Lung (tissue), 11 donors: ENCODE measurements at regions not wholly inside any gene's neighbourhood (a gene's known extent, or its start where the extent isn't known, plus 50 kb on each side); places are given as distances from the start of the nearest gene placed in this dataset.

ENCODE experiments used
- ATAC-seq: fragments of 200-7000 bp; cut with Tn5 transposase; one replicate; pipeline ENCODE4 v1.9.1; 2020; ENCODE audit warnings: moderate number of reproducible peaks; ENCODE audit not compliant: insufficient read depth, low FRiP score
- DNase-seq, 3 donors: peaks; one replicate each; pipeline ENCODE4 v3.0.0-alpha.2; 2013 to 2017
- H3K27ac ChIP-seq, 2 donors: one replicate each; pipeline ENCODE4 v1.5.1; 2013; ENCODE audit warnings: mild to moderate bottlenecking in 2 of 2, moderate library complexity in 2 of 2, control low read depth in 1 of 2, inconsistent platforms in 1 of 2, low read depth in 1 of 2, low read length in 1 of 2
- H3K27me3 ChIP-seq, 3 donors: one replicate each; pipeline ENCODE4 v1.5.1; 2013; ENCODE audit warnings: low read length in 2 of 3; ENCODE audit not compliant: control insufficient read depth in 3 of 3, insufficient read depth in 3 of 3
- H3K36me3 ChIP-seq, 4 donors: one replicate each; pipeline ENCODE4 v1.5.1; 2013; ENCODE audit warnings: low read length in 4 of 4, mild to moderate bottlenecking in 1 of 4, moderate library complexity in 1 of 4; ENCODE audit not compliant: control insufficient read depth in 4 of 4, insufficient read depth in 4 of 4
- H3K4me1 ChIP-seq, 5 donors: one replicate each; pipeline ENCODE4 v1.5.1; 2013; ENCODE audit warnings: low read length in 5 of 5, mild to moderate bottlenecking in 2 of 5, moderate library complexity in 1 of 5; ENCODE audit not compliant: control insufficient read depth in 5 of 5, insufficient read depth in 5 of 5
- H3K4me3 ChIP-seq: one replicate; pipeline ENCODE4 v1.5.1; 2013; ENCODE audit warnings: mild to moderate bottlenecking, control low read depth, moderate library complexity
- H3K9ac ChIP-seq, 2 donors: one replicate each; pipeline ENCODE4 v1.5.1; 2013; ENCODE audit warnings: low read length in 2 of 2, control low read depth in 1 of 2; ENCODE audit not compliant: insufficient read depth in 1 of 2
- H3K9me3 ChIP-seq, 4 donors: one replicate each; pipeline ENCODE4 v1.5.1; 2013; ENCODE audit warnings: low read length in 3 of 4, mild to moderate bottlenecking in 1 of 4, moderate library complexity in 1 of 4; ENCODE audit not compliant: control insufficient read depth in 4 of 4, insufficient read depth in 3 of 4
- CTCF ChIP-seq: IDR thresholded peaks from 2 replicates; pipeline ENCODE4 v1.5.1; 2012; ENCODE audit warnings: mild to moderate bottlenecking; ENCODE audit errors: control extremely low read depth, extremely low read depth
- WGBS, 2 donors: extraction: QIAGEN DNeasy Blood & Tissue Kit; methylation state at CpG; one replicate each; pipeline ENCODE4 v1.1.7; 2013; 5-methylcytosine and 5-hydroxymethylcytosine counted together
- donor health status: control.
- donor health status: control.
- donor health status: Bipolar disorder and iron deficiency.
- donor health status: healthy.
- donor health status: DM: yes; HTN: yes; CAD: no.

DNA sequence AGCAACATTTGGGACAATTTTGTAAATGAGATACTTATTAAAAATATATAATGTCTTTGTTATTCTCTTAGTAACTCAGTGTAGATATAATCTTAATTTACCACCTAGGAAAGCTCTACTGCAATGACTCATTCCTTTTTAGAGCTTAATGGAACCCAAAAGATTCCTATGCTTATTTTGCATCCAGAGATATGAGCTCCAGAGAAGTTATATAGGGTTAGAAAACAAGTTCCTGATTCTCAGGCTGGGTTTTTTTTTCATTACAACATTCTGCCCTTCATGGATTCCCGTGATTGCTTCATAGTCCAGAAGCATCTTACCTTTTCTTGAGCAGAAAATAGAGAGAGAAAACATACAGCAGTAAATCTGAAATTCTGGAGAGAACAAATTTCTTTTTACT is 57.9 kb upstream of the CXCL8 start:
- no peak for ATAC-seq

GRCh38 chr4:73683033-73683432 is 57.3 kb upstream of the CXCL8 start:
- 87 to 96% methylated on average over 4 of the region's 4 CpGs for WGBS, 2 donors
- ATAC-seq (no peak), DNase-seq (no peak)
- no peaks in the 10 kb centered on the region for H3K4me1 ChIP-seq
- TF ChIP-seq CTCF = no peak
- H3K36me3 ChIP-seq = no peaks in the 10 kb centered on the region
- no peak overlapping the region for H3K27ac ChIP-seq
- H3K9ac ChIP-seq = no peak overlapping the region
- H3K4me3 ChIP-seq = no peak overlapping the region
- H3K9me3 ChIP-seq = no peaks in the 10 kb centered on the region
- H3K27me3 ChIP-seq = no peaks in the 10 kb centered on the region

More for the DNA sequence above, 57.9 kb upstream of the CXCL8 start:
- Histone ChIP-seq H3K4me1 (no peaks in the 10 kb centered on the region), H3K36me3 (no peaks in the 10 kb centered on the region), H3K27ac (no peak overlapping the region), H3K9me3 (no peaks in the 10 kb centered on the region), H3K4me3 (no peak overlapping the region), H3K9ac (no peak overlapping the region), H3K27me3 (no peaks in the 10 kb centered on the region)
- TF ChIP-seq CTCF = no peak
- 69 to 76% methylated on average over 1 of the region's 1 CpG for WGBS, 2 donors
- no peak for DNase-seq

- H3K9me3 ChIP-seq = no peaks in the 10 kb centered on the region
- H3K4me3 ChIP-seq = no peak overlapping the region
- no peak for ATAC-seq
- H3K9ac ChIP-seq = no peak overlapping the region
- H3K4me1 ChIP-seq = no peaks in the 10 kb centered on the region
- H3K36me3 ChIP-seq = no peaks in the 10 kb centered on the region
- 81 to 85% methylated on average over 1 of the region's 1 CpG for WGBS, 2 donors
- no peak overlapping the region for H3K27ac ChIP-seq
- TF ChIP-seq CTCF = no peak
- DNase-seq = no peak
- no peaks in the 10 kb centered on the region for H3K27me3 ChIP-seq
These were observed 56.9 kb upstream of the CXCL8 start for GRCh38 chr4:73683456-73683855.

DNA sequence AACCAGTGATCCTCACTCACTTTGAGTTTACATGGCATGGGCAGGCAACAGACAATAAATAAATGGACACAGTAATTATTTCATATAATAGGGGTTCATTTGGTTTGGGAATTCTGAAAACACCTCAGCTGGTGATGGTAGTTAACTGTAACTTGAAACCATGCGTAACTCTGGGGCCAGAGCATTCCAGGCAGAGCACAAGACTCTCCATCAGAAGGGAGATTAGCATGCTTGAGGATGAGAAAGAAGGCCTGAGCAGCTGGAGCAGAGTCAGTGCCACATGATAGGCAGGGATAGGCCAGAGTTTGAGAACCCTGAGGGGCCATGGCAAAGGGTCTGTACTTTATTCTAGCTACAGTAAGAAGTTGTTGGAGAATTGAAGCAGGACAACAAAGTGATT is 56.3 kb upstream of the CXCL8 start:
- DNase-seq (no peak), ATAC-seq (no peak)
- Histone ChIP-seq H3K27me3 (no peaks in the 10 kb centered on the region), H3K4me3 (no peak overlapping the region), H3K9me3 (no peaks in the 10 kb centered on the region), H3K27ac (no peak overlapping the region), H3K36me3 (no peaks in the 10 kb centered on the region), H3K9ac (no peak overlapping the region), H3K4me1 (no peaks in the 10 kb centered on the region)
- WGBS, 2 donors = 1 to 4% methylated on average over 1 of the region's 1 CpG
- no peak for TF ChIP-seq CTCF
